GM23338 (cell line): ENCODE measurements at regions not wholly inside any gene's neighbourhood (a gene's known extent, or its start where the extent isn't known, plus 50 kb on each side); places are given as distances from the start of the nearest gene placed in this dataset.

ENCODE experiments used
- CREB1 ChIP-seq: fragments of 250-450 bp; sonication (Bioruptor Pico); IDR thresholded peaks from 2 replicates; pipeline ENCODE4 v1.5.0; 2020; ENCODE audit warnings: low read depth, mild to moderate bottlenecking, moderate library complexity
- CTCF ChIP-seq, 2 experiments: fragments of 200-600 bp in 1 of 2; sonication (generic) in 1 of 2; conservative IDR thresholded peaks; 2 replicates each; pipeline versions ENCODE4 v1.5.1 to v1.6.1; 2016 to 2017; ENCODE audit warnings: antibody characterized with exemption in 2 of 2, low read depth in 2 of 2, mild to moderate bottlenecking in 2 of 2, moderate library complexity in 1 of 2
- EZH2 ChIP-seq: fragments of 200-600 bp; sonication (generic); IDR thresholded peaks from one replicate; pipeline ENCODE4 v1.8.0; 2017; ENCODE audit warnings: antibody characterized with exemption, mild to moderate bottlenecking, low read depth; ENCODE audit not compliant: unreplicated experiment
- EZH2phosphoT487 ChIP-seq: fragments of 200-600 bp; sonication (generic); IDR thresholded peaks from one replicate; pipeline ENCODE4 v1.8.1; 2018; ENCODE audit warnings: antibody characterized with exemption; ENCODE audit not compliant: unreplicated experiment
- TF ChIP-seq, protein P1 (sequence below): fragments of 250-450 bp; sonication (Bioruptor Pico); IDR thresholded peaks from 2 replicates; pipeline ENCODE4 v1.5.0; 2020; ENCODE audit warnings: mild to moderate bottlenecking, moderate library complexity

DNA sequence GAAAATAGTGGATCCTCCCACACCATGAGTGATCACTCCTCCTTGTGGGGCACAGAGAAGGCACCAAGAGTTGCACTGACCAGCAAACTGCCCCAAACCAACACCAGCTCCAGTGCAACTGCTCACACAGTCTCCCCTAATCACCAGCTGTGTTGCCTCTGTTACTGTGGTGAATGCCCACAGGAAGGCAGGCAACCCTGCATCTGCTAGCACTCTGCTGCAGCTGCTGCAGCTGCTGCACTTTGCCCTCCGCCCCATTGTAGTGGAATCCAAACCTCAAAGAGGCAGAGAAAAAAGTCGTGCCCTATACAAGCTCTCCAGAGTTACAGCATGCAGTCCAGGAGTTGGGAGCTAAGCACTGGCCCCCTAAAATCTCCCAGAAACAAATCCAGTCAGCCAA is 339.6 kb downstream of the TRIM36 start:
- TF ChIP-seq CREB1 (CRISPR knock-in tag) (no peak), EZH2phosphoT487 (no peak), CTCF (conservative IDR thresholded peaks at IDR 0.05; ENCODE audit: low read depth in 2 of 2) (no peak), EZH2 (no peak)
- TF ChIP-seq, protein P1, sequence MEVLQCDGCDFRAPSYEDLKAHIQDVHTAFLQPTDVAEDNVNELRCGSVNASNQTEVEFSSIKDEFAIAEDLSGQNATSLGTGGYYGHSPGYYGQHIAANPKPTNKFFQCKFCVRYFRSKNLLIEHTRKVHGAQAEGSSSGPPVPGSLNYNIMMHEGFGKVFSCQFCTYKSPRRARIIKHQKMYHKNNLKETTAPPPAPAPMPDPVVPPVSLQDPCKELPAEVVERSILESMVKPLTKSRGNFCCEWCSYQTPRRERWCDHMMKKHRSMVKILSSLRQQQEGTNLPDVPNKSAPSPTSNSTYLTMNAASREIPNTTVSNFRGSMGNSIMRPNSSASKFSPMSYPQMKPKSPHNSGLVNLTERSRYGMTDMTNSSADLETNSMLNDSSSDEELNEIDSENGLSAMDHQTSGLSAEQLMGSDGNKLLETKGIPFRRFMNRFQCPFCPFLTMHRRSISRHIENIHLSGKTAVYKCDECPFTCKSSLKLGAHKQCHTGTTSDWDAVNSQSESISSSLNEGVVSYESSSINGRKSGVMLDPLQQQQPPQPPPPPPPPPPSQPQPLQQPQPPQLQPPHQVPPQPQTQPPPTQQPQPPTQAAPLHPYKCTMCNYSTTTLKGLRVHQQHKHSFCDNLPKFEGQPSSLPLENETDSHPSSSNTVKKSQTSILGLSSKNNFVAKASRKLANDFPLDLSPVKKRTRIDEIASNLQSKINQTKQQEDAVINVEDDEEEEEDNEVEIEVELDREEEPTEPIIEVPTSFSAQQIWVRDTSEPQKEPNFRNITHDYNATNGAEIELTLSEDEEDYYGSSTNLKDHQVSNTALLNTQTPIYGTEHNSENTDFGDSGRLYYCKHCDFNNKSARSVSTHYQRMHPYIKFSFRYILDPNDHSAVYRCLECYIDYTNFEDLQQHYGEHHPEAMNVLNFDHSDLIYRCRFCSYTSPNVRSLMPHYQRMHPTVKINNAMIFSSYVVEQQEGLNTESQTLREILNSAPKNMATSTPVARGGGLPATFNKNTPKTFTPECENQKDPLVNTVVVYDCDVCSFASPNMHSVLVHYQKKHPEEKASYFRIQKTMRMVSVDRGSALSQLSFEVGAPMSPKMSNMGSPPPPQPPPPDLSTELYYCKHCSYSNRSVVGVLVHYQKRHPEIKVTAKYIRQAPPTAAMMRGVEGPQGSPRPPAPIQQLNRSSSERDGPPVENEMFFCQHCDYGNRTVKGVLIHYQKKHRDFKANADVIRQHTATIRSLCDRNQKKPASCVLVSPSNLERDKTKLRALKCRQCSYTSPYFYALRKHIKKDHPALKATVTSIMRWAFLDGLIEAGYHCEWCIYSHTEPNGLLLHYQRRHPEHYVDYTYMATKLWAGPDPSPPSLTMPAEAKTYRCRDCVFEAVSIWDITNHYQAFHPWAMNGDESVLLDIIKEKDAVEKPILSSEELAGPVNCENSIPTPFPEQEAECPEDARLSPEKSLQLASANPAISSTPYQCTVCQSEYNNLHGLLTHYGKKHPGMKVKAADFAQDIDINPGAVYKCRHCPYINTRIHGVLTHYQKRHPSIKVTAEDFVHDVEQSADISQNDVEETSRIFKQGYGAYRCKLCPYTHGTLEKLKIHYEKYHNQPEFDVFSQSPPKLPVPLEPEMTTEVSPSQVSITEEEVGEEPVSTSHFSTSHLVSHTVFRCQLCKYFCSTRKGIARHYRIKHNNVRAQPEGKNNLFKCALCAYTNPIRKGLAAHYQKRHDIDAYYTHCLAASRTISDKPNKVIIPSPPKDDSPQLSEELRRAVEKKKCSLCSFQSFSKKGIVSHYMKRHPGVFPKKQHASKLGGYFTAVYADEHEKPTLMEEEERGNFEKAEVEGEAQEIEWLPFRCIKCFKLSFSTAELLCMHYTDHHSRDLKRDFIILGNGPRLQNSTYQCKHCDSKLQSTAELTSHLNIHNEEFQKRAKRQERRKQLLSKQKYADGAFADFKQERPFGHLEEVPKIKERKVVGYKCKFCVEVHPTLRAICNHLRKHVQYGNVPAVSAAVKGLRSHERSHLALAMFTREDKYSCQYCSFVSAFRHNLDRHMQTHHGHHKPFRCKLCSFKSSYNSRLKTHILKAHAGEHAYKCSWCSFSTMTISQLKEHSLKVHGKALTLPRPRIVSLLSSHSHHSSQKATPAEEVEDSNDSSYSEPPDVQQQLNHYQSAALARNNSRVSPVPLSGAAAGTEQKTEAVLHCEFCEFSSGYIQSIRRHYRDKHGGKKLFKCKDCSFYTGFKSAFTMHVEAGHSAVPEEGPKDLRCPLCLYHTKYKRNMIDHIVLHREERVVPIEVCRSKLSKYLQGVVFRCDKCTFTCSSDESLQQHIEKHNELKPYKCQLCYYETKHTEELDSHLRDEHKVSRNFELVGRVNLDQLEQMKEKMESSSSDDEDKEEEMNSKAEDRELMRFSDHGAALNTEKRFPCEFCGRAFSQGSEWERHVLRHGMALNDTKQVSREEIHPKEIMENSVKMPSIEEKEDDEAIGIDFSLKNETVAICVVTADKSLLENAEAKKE: no peak
